HEK293 (cell line): ENCODE measurements at regions not wholly inside any gene's neighbourhood (a gene's known extent, or its start where the extent isn't known, plus 50 kb on each side); places are given as distances from the start of the nearest gene placed in this dataset.

Experiments
- BCL11B ChIP-seq: fragments of 450-650 bp; formaldehyde crosslinking; IDR thresholded peaks from 2 replicates; pipeline ENCODE4 v1.5.1; 2016; ENCODE audit warnings: low read depth, missing biosample characterization, missing genetic modification characterization
- CTCF ChIP-seq: fragments of 450-650 bp; formaldehyde crosslinking; IDR thresholded peaks from 2 replicates; pipeline ENCODE4 v1.5.1; 2016; ENCODE audit warnings: missing biosample characterization, missing genetic modification characterization
- SALL2 ChIP-seq: fragments of 450-650 bp; formaldehyde crosslinking; IDR thresholded peaks from 2 replicates; pipeline ENCODE4 v1.5.0; 2017; ENCODE audit warnings: missing biosample characterization, mild to moderate bottlenecking, missing genetic modification characterization, borderline replicate concordance
- SCRT1 ChIP-seq: fragments of 450-650 bp; formaldehyde crosslinking; IDR thresholded peaks from 2 replicates; pipeline ENCODE4 v1.5.1; 2016; ENCODE audit warnings: missing biosample characterization, missing genetic modification characterization, borderline replicate concordance
- ZBTB17 ChIP-seq: fragments of 450-650 bp; formaldehyde crosslinking; IDR thresholded peaks from 2 replicates; pipeline ENCODE4 v1.5.1; 2016; ENCODE audit warnings: missing biosample characterization, missing genetic modification characterization
- ZNF10 ChIP-seq: fragments of 450-650 bp; formaldehyde crosslinking; IDR thresholded peaks from 2 replicates; pipeline ENCODE4 v1.5.1; 2017; ENCODE audit warnings: missing biosample characterization, missing genetic modification characterization
- ZNF24 ChIP-seq: fragments of 450-650 bp; formaldehyde crosslinking; IDR thresholded peaks from 2 replicates; pipeline ENCODE4 v1.5.1; 2016; ENCODE audit warnings: missing biosample characterization, missing genetic modification characterization
- ZNF266 ChIP-seq: fragments of 450-650 bp; formaldehyde crosslinking; IDR thresholded peaks from 2 replicates; pipeline ENCODE4 v1.5.1; 2016; ENCODE audit warnings: missing biosample characterization, missing genetic modification characterization, low read depth
- ZNF274 ChIP-seq, 2 experiments: fragments of 200-500 bp in 1 of 2; fragments of 450-650 bp in 1 of 2; sonication (Bioruptor generic) in 1 of 2; formaldehyde crosslinking in 1 of 2; IDR thresholded peaks; 2 replicates each; pipeline versions ENCODE4 v1.5.1 to v1.6.1; 2014 to 2016; ENCODE audit warnings: borderline replicate concordance in 1 of 2, inconsistent platforms in 1 of 2, low read length in 1 of 2, missing biosample characterization in 1 of 2, missing genetic modification characterization in 1 of 2
- ZNF660 ChIP-seq: fragments of 450-650 bp; IDR thresholded peaks from 2 replicates; pipeline ENCODE4 v1.5.1; 2018; ENCODE audit warnings: missing biosample characterization, mild to moderate bottlenecking, missing genetic modification characterization
- TF ChIP-seq, protein P1 (sequence below): fragments of 450-650 bp; formaldehyde crosslinking; IDR thresholded peaks from 2 replicates; pipeline ENCODE4 v1.5.1; 2016; ENCODE audit warnings: missing biosample characterization, missing genetic modification characterization
- TF ChIP-seq, protein P2 (sequence below): fragments of 450-650 bp; formaldehyde crosslinking; IDR thresholded peaks from 2 replicates; pipeline ENCODE4; 2016; ENCODE audit warnings: missing biosample characterization, missing genetic modification characterization

- TF ChIP-seq ZBTB17 (tag by site-specific recombination) (no peak), CTCF (tag by site-specific recombination) (no peak), ZNF10 (tag by site-specific recombination) (no peak), ZNF660 (tag by site-specific recombination) (no peak), ZNF274 (IDR thresholded peaks at IDR 0.05; ENCODE audit: low read length) (no peak), ZNF274 (tag by site-specific recombination; IDR thresholded peaks at IDR 0.05; ENCODE audit: borderline replicate concordance) (no peak), SALL2 (tag by site-specific recombination) (no peak), BCL11B (tag by site-specific recombination) (no peak), ZNF266 (tag by site-specific recombination) (no peak), ZNF24 (tag by site-specific recombination) (no peak), SCRT1 (tag by site-specific recombination) (no peak)
- TF ChIP-seq, protein P1, sequence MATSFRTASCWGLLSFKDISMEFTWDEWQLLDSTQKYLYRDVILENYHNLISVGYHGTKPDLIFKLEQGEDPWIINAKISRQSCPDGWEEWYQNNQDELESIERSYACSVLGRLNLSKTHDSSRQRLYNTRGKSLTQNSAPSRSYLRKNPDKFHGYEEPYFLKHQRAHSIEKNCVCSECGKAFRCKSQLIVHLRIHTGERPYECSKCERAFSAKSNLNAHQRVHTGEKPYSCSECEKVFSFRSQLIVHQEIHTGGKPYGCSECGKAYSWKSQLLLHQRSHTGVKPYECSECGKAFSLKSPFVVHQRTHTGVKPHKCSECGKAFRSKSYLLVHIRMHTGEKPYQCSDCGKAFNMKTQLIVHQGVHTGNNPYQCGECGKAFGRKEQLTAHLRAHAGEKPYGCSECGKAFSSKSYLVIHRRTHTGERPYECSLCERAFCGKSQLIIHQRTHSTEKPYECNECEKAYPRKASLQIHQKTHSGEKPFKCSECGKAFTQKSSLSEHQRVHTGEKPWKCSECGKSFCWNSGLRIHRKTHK (tag by site-specific recombination), result no peak
- TF ChIP-seq, protein P2, sequence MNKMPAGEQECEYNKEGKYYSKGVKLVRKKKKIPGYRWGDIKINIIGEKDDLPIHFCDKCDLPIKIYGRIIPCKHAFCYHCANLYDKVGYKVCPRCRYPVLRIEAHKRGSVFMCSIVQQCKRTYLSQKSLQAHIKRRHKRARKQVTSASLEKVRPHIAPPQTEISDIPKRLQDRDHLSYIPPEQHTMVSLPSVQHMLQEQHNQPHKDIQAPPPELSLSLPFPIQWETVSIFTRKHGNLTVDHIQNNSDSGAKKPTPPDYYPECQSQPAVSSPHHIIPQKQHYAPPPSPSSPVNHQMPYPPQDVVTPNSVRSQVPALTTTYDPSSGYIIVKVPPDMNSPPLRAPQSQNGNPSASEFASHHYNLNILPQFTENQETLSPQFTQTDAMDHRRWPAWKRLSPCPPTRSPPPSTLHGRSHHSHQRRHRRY (tag by site-specific recombination), result no peak
These were observed 276.7 kb downstream of the PLK2 start for GRCh38 chr5:58183078-58183785.
